GM18505 (cell line): ENCODE measurements at regions not wholly inside any gene's neighbourhood (a gene's known extent, or its start where the extent isn't known, plus 50 kb on each side); places are given as distances from the start of the nearest gene placed in this dataset.
"Not testable (repeated sequence)": the region's sequence is repeated elsewhere in the genome, so short reads cannot be mapped to it uniquely, and the experiment has no call there.

Source experiments
- ATAC-seq: cut with Tn5 transposase; IDR thresholded peaks from one replicate; pipeline ENCODE4 v1.9.1; 2021; ENCODE audit not compliant: unreplicated experiment
- POLR2A ChIP-seq: IDR thresholded peaks from 4 replicates; pipeline ENCODE4 v1.6.1; 2011; ENCODE audit warnings: borderline replicate concordance; ENCODE audit not compliant: insufficient read depth, insufficient read length; ENCODE audit errors: extremely low read depth

DNA sequence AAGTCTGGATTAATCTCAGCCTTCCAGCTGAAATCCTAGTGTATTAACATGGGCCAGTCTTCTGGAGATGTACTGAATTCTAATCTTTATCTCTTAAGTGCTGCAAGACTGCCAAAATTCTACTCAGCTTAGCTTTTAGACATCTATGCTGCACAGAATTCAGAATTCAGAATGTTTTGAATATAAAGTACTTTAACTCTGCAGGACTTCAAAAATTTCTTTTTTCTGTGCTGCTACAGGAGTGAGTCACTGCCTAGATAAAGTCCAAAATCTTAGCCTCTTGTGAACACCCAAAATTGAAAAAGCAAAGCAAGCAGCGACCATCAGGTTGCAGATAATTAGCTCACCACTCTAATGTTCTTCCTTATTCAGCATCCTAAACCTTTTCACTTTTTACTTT, 1092.6 kb upstream of the PCDH10 start:
- ATAC-seq, result no peak
- no peak for TF ChIP-seq POLR2A

GRCh38 chr4:132059227-132059626, 1089.9 kb upstream of the PCDH10 start:
- TF ChIP-seq POLR2A, result no peak
- no peak for ATAC-seq

DNA sequence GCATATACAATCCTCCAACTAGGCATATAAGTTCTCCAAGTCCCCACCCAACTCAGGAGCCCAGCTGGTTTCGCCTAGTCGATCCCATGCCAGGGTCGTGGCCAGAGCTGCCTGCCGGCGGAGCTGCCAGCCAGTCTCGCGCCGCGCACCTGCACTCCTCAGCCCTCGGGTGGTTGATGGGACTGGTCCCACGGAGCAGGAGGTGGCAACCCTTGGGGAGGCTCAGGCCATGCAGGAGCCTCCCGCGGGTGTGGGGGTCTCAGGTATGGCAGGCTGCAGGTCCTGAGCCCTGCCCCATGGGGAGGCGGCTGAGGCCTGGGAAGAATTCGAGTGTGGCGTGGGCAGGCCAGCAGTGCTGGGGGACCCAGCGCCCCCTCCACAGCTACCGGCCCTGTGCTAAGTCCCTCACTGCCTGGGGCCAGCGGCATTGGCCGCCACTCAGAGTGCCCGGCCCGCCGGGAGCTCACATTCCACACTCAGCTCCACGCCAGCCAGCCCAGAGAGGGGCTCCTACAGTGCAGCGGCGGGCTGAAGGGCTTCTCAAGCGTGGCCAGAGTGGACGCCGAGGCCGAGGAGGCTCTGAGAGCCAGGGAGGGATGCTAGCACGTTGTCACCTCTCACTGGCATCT, 1086.4 kb upstream of the PCDH10 start:
- TF ChIP-seq POLR2A, result no peak
- ATAC-seq, result no peak

DNA sequence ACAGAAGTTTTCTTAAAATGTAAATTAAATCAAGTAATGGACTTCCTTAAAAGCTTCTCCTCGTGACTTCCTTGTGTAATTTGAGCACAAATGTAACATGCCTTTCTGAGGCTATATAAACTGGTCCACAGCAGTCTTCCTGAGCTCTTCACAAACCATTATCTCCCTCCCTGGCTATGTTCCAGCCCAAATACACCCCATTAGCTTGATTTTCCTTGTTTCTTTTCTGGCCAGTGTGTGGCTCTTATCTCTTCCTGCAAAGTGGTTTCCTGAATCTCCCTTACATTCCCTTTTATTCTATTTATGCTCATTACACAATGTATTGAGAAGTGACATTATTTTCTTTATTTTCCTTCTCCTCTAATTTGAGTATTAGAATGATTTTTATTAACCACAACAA, 1085.3 kb upstream of the PCDH10 start:
- no peak for TF ChIP-seq POLR2A
- no peak for ATAC-seq

GRCh38 chr4:132065940-132066495, 1083.1 kb upstream of the PCDH10 start:
- TF ChIP-seq POLR2A, result no peak
- ATAC-seq, result no peak

- no peak for TF ChIP-seq POLR2A
- no peak for ATAC-seq
Observed at GRCh38 chr4:132071815-132072214, 1077.3 kb upstream of the PCDH10 start.

GRCh38 chr4:132076829-132077228, 1072.3 kb upstream of the PCDH10 start:
- no peak for TF ChIP-seq POLR2A

GRCh38 chr4:132085105-132085504, 1064.0 kb upstream of the PCDH10 start:
- TF ChIP-seq POLR2A, result no peak
- ATAC-seq, result no peak

More at GRCh38 chr4:132076829-132077228, 1072.3 kb upstream of the PCDH10 start:
- ATAC-seq, result no peak

GRCh38 chr4:132094017-132094416, 1055.1 kb upstream of the PCDH10 start:
- ATAC-seq, result no peak
- TF ChIP-seq POLR2A, result no peak

DNA sequence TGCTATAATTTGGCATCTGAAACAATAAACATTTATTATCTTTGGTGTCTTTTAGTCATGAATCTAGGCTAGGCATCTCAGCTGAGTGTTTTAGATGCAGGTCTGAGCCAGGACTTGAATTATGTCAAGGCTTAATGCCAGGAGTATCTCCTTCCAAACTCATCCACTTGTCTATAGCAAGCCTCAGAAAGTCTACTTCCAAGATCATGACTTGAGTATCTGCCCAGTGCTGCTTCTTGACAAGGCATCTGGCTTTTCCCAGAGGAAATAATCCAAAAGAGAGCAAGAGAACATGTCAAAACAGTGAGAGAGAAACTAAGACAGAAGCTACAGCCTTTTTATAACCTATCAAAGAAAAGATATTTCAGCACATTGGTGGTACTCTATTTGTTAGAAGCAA, 1052.1 kb upstream of the PCDH10 start:
- ATAC-seq, result no peak
- no peak for TF ChIP-seq POLR2A

GRCh38 chr4:132101526-132101925, 1047.6 kb upstream of the PCDH10 start:
- no peak for ATAC-seq
- TF ChIP-seq POLR2A, result no peak

DNA sequence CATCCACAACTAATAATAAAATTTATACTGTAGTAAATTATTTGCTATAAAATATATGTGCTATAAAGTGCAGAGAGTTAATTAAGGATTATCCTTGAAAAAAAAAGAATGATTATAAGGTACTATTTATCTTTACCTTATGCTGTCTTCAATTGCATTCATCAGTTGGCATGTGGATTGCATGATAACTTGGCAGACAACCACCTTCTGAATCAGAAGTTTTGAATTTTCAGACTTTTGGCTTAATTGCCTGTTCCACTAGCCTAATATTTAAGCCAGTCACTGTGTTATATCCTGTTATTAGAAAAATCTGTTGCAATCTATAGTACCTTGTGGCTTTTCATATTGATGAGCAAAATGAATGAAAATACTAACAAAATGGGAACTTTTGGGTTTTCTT, 1040.3 kb upstream of the PCDH10 start:
- TF ChIP-seq POLR2A, result no peak
- no peak for ATAC-seq

DNA sequence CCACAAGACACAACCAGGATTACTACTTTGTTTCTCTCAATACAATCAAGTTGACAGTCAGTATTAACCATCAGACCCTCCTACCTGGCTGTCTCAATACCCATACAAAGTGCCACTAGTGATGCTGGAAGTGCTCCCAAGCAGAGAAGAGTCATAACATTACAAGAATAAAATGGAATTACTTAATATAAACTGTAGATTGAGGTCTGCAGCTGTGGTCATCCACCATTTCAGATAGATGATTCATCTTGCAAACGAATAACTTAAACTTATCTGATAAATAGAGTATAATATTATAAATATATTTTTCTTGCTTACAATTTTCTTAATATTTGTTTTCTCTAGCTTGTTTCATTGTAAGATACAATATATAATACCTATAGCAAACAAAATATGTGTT, 1034.2 kb upstream of the PCDH10 start:
- no peak for TF ChIP-seq POLR2A
- no peak for ATAC-seq

DNA sequence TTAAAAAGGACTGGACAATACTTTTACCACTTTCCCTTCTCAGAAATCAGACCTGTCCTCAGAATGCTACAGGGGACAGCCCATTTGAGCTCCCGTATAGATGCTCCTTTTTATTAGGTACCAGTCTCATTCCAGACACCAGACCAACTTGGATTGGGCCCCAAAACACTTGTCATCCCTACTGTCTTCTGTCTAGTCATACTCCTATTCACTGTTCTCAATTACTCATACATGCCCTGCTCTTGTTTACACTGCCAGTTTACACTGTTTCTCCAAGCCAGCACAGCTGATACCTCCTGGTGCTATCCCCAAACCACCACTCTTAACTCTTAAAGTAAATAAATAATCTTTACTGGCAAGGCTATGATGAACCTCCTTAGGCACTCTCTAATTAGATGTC, 1026.4 kb upstream of the PCDH10 start:
- ATAC-seq, result not testable (repeated sequence)

DNA sequence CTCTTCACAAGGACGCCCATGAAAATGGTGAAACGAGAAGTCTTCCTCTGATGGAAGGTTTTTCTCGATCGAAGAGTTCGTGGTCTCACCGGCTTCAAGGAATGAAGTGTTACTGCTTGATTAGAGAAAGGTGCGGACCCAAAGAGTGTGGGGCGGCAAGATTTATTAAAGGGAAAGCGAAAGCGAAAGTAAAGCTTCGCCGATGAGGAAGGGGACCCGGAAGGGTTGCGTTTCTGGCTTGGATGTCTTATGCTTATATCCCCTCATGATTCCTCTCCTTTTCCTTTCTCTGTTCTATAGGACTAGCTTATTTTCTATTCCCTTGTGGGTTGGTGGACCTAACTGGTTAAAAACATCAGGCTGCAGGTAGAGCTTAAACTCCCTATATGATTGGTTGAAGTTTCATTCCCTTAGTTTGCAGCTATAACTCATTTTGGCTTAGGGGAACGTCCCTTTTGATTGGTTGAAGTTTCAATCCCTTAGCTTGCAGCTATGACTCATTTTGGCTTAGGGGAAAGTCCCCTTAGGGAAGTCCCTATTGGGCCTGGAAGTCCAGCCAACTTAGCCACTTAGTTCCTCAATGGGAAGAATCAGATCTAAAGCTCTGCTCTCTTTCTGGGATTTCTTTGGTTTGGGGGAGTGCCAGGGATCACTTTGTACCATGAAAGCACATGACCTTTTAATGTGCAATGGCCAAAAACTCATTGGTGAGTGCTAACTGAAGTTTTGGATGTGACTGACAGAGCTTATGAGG, 1025.0 kb upstream of the PCDH10 start:
- no peak for TF ChIP-seq POLR2A
- peak; percentile 66 for ATAC-seq

GRCh38 chr4:132124624-132124974, 1024.5 kb upstream of the PCDH10 start:
- no peak for TF ChIP-seq POLR2A
- no peak for ATAC-seq
